Spleen (tissue), 11 donors: ENCODE measurements at regions not wholly inside any gene's neighbourhood (a gene's known extent, or its start where the extent isn't known, plus 50 kb on each side); places are given as distances from the start of the nearest gene placed in this dataset.
A peak's percentile ranks its signal among the peaks of the same experiment; 100 is the strongest.

Source experiments
- DNase-seq: peaks from one replicate; pipeline ENCODE4 v3.0.0-alpha.2; 2020
- H3K27ac ChIP-seq, 8 donors: fragments of 200-600 bp; sonication (generic) in 7 of 8; 1 replicate in 4 of 8; 2 replicates in 4 of 8; pipeline versions ENCODE4 v1.5.0 to v1.8.0; 2016 to 2021; ENCODE audit warnings: inconsistent platforms in 4 of 8, mild to moderate bottlenecking in 4 of 8, moderate library complexity in 1 of 8
- H3K27me3 ChIP-seq, 7 donors: fragments of 200-600 bp; sonication (generic) in 6 of 7; replicated peaks in 1 of 7; 1 replicate in 4 of 7; 2 replicates in 3 of 7; pipeline versions ENCODE4 v1.5.0 to v1.8.0; 2016 to 2021; ENCODE audit warnings: inconsistent platforms in 3 of 7, mild to moderate bottlenecking in 1 of 7
- H3K36me3 ChIP-seq, 6 donors: fragments of 200-600 bp; sonication (generic) in 5 of 6; 1 replicate in 4 of 6; 2 replicates in 2 of 6; pipeline versions ENCODE4 v1.5.0 to v1.8.0; 2016 to 2021; ENCODE audit warnings: inconsistent platforms in 2 of 6
- H3K4me1 ChIP-seq, 6 donors: fragments of 200-600 bp; sonication (generic) in 5 of 6; 1 replicate in 3 of 6; 2 replicates in 3 of 6; pipeline versions ENCODE4 v1.5.0 to v1.8.0; 2016 to 2021; ENCODE audit warnings: inconsistent platforms in 3 of 6
- H3K4me3 ChIP-seq, 8 donors: fragments of 200-600 bp; sonication (generic) in 7 of 8; 1 replicate in 4 of 8; 2 replicates in 4 of 8; pipeline versions ENCODE4 v1.5.0 to v1.8.0; 2016 to 2021; ENCODE audit warnings: inconsistent platforms in 4 of 8, mild to moderate bottlenecking in 4 of 8, moderate library complexity in 2 of 8
- H3K9me3 ChIP-seq, 8 donors: fragments of 200-600 bp; sonication (generic) in 7 of 8; 1 replicate in 4 of 8; 2 replicates in 4 of 8; pipeline versions ENCODE4 v1.5.0 to v1.8.0; 2016 to 2021; ENCODE audit warnings: inconsistent platforms in 4 of 8
- CTCF ChIP-seq, 11 experiments: fragments of 200-600 bp in 7 of 11; fragments of 450-650 bp in 4 of 11; sonication (generic) in 4 of 11; IDR thresholded peaks in 8 of 11; conservative IDR thresholded peaks in 3 of 11; 1 replicate in 7 of 11; 2 replicates in 4 of 11; pipeline versions ENCODE4 v1.4.0 to v1.8.0; 2016 to 2021; ENCODE audit warnings: antibody characterized with exemption in 11 of 11, inconsistent platforms in 4 of 11, mild to moderate bottlenecking in 1 of 11
- POLR2A ChIP-seq, 3 donors: fragments of 450-650 bp; IDR thresholded peaks; one replicate each; pipeline ENCODE4 v1.5.1; 2017; ENCODE audit warnings: antibody characterized with exemption in 3 of 3, mild to moderate bottlenecking in 1 of 3
- POLR2AphosphoS5 ChIP-seq, 3 donors: sonication (generic); formaldehyde crosslinking; IDR thresholded peaks; one replicate each; pipeline ENCODE4 v1.5.1; 2017; ENCODE audit warnings: antibody characterized with exemption in 3 of 3
- WGBS, 5 donors: extraction: QIAGEN DNeasy Blood & Tissue Kit in 3 of 5; methylation state at CpG; one replicate each; pipeline versions ENCODE4 v1.1.5 to v1.1.7; 2013 to 2018; 5-methylcytosine and 5-hydroxymethylcytosine counted together
- intact Hi-C: fragments of 100-400 bp; cut with DNase I; formaldehyde crosslinking; loops from one replicate; pipeline ENCODE4 v1.15.0; 2023; ENCODE audit warnings: low total_unique reads
- donor health status: healthy with polysubstance abuse.
- donor health status: DM: no; HTN: no; CAD: no; lungs with moderate emphysema.
- donor health status: DM: no; HTN: no; CAD: no.
- donor health status: Bipolar disorder and iron deficiency.
- donor health status: healthy.
- donor health status: DM: no; HTN: no; CAD: no.
- donor health status: DM: yes; HTN: yes; CAD: no.

GRCh38 chr5:54754420-54754819, 231.0 kb downstream of the ESM1 start:
- DNase-seq: no peak
- Histone ChIP-seq H3K27ac (peak overlapping the region in 6 of 8 donors; percentile 1 to 80 (median 74)), H3K4me1 (peaks cover 0 to 62% (median 42%) of the 10 kb centered on the region in 6 donors), H3K27me3 (no peaks in the 10 kb centered on the region), H3K4me3 (no peak overlapping the region), H3K36me3 (no peaks in the 10 kb centered on the region), H3K9me3 (no peaks in the 10 kb centered on the region)
- WGBS, 5 donors: 76 to 86% (median 80%) methylated on average over 7 of the region's 7 CpGs
- intact Hi-C loops: no loop called here
- TF ChIP-seq POLR2AphosphoS5 (IDR thresholded peaks at IDR 0.05) (no peak), CTCF (IDR thresholded peaks at IDR 0.05 in 8 of 11, conservative IDR thresholded peaks at IDR 0.05 in 3 of 11) (no peak), POLR2A (IDR thresholded peaks at IDR 0.05) (no peak)

- intact Hi-C loops: no loop called here
- peak overlapping the region in 7 of 8 donors; percentile 1 to 80 (median 71) for H3K27ac ChIP-seq
- WGBS, 5 donors: 83 to 96% (median 92%) methylated on average over 1 of the region's 1 CpG
Measured at GRCh38 chr5:54753753-54754152, 231.6 kb downstream of the ESM1 start.

GRCh38 chr5:54753034-54753433, 232.4 kb downstream of the ESM1 start:
- no peaks in the 10 kb centered on the region for H3K27me3 ChIP-seq
- TF ChIP-seq POLR2AphosphoS5 (IDR thresholded peaks at IDR 0.05): no peak
- TF ChIP-seq CTCF (IDR thresholded peaks at IDR 0.05 in 8 of 11, conservative IDR thresholded peaks at IDR 0.05 in 3 of 11): peak in 1 of 11 experiments; percentile 21
- WGBS, 5 donors: 18 to 39% (median 32%) methylated on average over 4 of the region's 4 CpGs
- peaks cover 0 to 62% (median 42%) of the 10 kb centered on the region in 6 donors for H3K4me1 ChIP-seq
- intact Hi-C loops: no loop called here
- peak overlapping the region in 6 of 8 donors; percentile 28 to 80 (median 74) for H3K27ac ChIP-seq
- no peak for DNase-seq
- peak overlapping the region in 2 of 8 donors; percentile 2 to 21 for H3K4me3 ChIP-seq
- H3K9me3 ChIP-seq: no peaks in the 10 kb centered on the region
- H3K36me3 ChIP-seq: no peaks in the 10 kb centered on the region

More at GRCh38 chr5:54753753-54754152, 231.6 kb downstream of the ESM1 start:
- TF ChIP-seq CTCF (IDR thresholded peaks at IDR 0.05 in 8 of 11, conservative IDR thresholded peaks at IDR 0.05 in 3 of 11): no peak
- no peak for TF ChIP-seq POLR2A (IDR thresholded peaks at IDR 0.05)
- TF ChIP-seq POLR2AphosphoS5 (IDR thresholded peaks at IDR 0.05): no peak
- no peaks in the 10 kb centered on the region for H3K36me3 ChIP-seq
- no peak overlapping the region for H3K4me3 ChIP-seq
- peaks cover 0 to 62% (median 42%) of the 10 kb centered on the region in 6 donors for H3K4me1 ChIP-seq
- no peak for DNase-seq
- H3K9me3 ChIP-seq: no peaks in the 10 kb centered on the region
- H3K27me3 ChIP-seq: no peaks in the 10 kb centered on the region

GRCh38 chr5:54748527-54748926, 231.0 kb downstream of the SNX18 start:
- no peak for TF ChIP-seq POLR2A (IDR thresholded peaks at IDR 0.05)
- TF ChIP-seq POLR2AphosphoS5 (IDR thresholded peaks at IDR 0.05): no peak
- no peak for TF ChIP-seq CTCF (IDR thresholded peaks at IDR 0.05 in 8 of 11, conservative IDR thresholded peaks at IDR 0.05 in 3 of 11)
- WGBS, 5 donors: 80 to 88% (median 83%) methylated on average over 4 of the region's 4 CpGs
- Histone ChIP-seq H3K4me3 (no peak overlapping the region), H3K4me1 (peaks cover 17 to 48% (median 36%) of the 10 kb centered on the region in 6 donors), H3K9me3 (no peaks in the 10 kb centered on the region), H3K27ac (no peak overlapping the region), H3K27me3 (no peaks in the 10 kb centered on the region), H3K36me3 (no peaks in the 10 kb centered on the region)
- intact Hi-C loops: no loop called here
- DNase-seq: no peak
